NCI-H2107 treated with DMSO at 0.1 percent for 48 hours (cell line): ENCODE measurements at regions not wholly inside any gene's neighbourhood (a gene's known extent, or its start where the extent isn't known, plus 50 kb on each side); places are given as distances from the start of the nearest gene placed in this dataset.

Source experiments
- DNase-seq: peaks from one replicate; lab custom pipeline; 2025; ENCODE audit not compliant: unreplicated experiment; lab: John Stamatoyannopoulos, UW

DNA sequence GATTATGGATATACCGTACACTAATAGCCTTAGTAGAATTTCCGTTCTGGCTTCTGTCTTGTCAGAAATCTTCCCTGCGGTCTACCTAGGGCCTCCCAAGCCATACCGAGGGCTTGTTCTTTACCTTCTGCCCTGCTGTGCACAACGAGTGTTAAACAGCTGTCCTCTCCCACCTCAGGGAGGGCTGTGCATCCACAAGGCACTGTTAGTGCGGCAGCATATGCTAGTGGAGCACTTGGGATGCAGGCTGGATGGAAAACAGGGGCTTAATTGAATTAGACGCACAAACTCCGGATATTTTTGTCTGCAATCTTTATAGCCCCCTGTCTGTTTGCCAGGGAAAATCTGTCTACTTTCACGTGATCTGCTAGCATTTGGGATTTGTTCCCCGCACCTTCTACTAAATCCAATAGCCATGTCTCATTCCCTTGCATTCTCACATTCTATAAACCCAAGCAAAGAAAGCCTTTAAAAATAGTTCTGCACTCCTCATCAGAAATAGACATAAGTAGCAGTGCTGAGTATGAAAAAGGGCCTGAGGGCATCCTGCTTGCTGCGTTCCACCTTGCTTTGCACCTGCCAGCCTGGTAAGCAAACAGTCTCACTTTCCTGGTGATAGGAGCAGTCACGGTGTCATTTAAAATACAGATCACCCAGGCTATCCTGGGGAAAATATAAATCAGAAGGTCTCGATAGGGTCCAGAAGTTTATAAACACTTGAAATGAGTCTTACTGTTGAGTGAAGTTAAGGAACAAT is 382.6 kb downstream of the RASEF start:
- no peak for DNase-seq

DNA sequence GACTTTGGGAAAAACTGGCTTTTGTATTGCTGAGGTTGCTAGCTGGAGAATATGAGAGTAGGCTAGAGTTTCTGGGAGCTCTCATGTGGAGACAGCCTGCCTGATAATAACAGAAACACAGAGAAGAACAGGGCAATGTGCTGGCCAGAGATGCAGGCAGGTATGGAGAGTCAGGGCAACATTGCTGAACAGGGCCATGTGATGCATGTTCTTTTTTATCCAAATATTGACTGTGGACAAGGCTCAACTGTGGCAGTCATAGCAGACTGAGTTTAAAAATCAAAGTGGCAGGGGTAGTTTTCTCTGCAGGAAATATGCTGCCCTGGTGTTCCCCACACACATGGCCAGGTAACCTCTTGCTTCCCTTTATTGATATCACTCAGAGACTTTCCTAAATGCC is 381.1 kb downstream of the RASEF start:
- DNase-seq: no peak

DNA sequence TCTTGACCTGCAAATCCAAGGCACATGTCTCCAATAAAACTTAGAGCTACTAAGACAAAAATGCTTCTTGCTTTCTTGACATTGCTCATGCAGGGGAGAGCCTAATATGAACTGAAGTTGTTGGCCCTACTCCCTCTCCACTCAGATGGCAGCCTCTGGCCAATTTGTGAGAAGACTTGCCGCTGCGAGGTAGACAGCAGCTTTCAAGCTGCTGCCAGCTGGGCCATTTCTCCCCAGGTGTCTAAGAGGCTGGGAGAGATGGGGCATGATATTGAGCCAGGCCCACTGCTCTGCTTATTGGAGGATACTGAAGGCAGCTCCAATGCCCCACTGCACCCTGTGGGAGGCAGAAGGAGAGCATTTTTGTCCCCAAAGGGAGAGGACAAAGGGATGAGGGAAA is 380.5 kb downstream of the RASEF start:
- DNase-seq: no peak

DNA sequence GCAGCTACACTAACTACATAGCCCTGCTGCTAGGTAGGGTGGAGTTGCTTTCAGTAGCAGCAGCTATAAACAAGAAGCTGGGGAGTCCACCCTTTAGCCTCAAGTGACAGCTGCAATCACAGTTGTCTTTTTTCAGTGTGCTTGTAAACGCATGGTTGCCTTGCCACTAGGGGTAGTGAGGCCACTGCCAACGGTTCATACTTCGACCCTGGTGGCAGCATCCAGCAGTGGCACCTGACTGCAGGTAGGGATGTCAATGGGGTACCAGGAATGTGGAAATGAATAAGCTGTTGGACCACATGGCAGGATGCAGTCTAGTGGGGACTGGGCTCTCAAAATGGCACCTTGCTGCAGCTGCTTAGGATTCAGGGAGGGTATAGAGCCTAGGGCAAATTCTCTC is 367.2 kb downstream of the RASEF start:
- DNase-seq: no peak

DNA sequence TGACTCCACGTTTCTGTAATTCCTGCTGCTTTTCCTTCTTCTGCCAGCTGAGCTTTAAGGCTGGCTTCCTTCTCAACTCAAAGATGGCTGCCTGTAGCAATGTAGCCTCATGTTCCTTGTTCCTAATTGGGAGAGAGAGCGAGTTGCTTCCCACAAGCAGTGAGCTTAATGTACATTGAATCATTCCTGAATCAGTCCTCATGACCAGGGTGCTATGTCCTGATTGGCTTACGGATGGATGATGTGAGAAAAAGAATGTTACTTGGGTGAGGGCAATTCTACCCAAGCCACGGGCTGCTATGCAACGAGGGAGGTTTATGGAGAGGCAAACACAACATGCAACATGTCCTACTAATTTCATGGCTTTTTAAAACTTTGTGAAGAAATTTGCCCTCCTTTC is 356.2 kb downstream of the RASEF start:
- no peak for DNase-seq

DNA sequence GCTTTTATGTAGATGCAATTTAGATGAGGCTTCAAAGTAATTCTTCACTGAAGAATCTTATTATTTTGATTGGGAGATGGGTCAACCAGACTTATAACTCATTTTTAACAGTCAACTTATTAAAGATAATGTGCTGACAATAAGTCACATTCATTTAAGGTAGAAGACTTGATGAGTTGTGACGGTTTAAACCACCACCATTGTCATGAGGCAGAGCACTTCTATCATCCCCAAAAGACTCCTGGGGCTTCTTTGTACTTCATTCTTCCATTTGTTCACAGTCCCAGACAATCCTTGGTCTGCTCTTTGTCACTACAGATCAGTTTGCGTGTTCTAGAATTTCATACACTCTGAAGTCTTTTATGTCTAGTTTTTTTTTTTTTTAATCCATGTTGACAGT is 346.1 kb downstream of the RASEF start:
- no peak for DNase-seq

DNA sequence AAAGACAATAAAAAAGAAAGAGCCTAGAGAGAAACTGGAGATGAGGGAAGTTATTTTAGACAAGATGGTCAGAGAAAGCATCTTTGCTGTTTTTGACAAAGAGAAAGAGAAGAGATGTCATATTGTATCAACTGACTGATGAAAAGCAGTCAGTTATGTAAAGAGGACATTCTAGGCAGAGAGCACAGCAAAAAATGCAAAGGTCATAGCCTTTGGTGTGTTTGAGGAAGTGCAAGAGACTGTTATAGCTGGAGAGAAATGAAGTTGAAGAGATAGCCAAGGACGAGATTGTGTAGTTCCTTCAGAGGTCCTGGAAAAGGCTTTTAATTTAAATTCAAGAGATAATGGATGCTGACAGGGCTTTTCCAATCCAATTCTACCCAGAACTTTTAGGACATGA is 342.4 kb downstream of the RASEF start:
- DNase-seq: no peak

DNA sequence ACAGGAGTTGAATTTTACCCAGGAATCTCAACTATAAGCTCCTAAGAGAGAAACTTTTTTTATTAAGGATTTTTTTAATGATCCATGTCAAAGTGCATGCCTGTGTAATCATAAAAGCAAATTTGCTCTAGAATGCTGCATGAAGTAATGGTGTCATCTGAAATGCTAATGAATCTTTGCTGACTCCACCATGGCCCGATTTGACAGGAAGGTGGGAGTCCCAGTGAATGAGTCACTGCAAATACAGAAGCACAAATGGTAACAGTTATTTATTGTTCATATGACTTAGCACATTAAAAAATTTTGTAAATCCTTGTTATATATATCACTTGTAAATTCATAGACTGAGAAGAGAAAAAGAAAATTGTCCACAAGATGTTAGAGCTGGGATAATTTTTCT is 341.3 kb downstream of the RASEF start:
- no peak for DNase-seq

DNA sequence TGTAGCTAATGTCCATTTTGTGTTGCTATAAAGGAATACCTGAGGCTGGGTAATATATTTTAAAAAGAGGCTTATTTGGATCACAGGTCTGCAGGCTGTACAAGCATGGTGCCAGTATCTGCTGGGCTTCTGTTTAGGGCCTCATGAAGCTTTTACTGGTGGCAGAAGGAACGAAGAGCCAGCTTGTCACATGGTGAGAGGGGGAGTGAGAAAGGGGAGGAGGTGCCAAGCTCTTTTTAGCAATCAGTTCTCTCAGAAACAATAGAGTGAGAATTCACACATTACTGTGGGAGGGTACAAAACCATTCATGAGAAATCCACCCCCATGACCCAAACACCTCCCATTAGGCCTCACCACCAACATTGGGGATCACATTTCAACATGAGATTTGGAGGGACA is 340.9 kb downstream of the RASEF start:
- no peak for DNase-seq

DNA sequence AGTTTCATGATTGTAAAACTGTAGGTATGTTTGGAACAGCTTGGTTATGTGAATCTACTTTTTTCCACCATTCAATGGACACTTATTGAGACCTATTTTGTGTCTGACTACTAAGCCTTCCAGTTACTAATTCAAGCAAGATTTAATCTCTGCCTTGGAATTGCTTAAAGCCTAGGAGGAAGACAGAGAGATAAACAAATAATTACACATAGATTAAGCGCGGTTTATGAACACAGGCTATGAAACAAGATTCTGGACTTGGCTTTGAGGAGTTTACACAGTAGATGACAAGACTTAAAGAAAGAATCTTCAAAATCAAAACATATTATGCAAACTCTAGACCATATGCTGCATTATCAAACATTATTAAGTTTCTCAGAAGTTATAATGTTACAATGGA is 340.4 kb downstream of the RASEF start:
- DNase-seq: no peak

DNA sequence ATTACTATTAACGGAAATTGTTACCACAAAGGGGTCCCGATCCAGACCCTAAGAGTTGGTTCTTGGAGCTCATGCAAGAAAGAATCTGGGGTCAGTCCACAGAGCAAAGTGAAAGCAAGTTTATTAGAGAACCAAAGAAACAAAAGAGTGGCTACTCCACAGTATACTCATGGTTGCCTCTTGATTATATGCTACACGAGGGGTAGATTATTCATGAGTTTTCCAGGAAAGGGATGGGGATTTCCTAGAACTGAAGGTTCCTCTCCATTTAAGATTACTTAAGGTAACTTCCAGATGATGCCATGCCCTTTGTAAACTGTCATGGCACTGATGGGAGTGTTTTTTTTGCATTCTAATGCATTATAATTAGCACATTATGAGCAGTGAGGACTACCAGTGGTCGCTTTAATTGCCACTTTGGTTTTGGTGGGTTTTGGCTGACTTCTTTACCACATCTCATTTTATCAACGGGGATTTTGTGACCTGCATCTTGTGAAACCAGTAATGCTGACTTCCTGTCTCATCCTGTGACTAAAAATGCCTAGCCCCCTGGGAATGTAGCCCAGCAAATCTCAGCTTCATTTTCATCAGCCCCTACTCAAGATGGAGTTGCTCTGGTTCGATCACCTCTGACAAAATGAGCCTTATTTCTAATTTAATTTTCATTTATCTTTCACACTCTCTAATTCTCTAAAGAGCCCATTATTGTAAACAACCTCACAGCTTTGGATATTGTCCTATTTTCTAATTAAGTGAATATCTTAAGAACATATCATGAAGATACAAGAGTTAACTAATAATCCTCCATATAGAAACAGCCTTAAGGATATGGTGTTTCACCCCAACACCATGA is 336.3 kb downstream of the RASEF start:
- no peak for DNase-seq

DNA sequence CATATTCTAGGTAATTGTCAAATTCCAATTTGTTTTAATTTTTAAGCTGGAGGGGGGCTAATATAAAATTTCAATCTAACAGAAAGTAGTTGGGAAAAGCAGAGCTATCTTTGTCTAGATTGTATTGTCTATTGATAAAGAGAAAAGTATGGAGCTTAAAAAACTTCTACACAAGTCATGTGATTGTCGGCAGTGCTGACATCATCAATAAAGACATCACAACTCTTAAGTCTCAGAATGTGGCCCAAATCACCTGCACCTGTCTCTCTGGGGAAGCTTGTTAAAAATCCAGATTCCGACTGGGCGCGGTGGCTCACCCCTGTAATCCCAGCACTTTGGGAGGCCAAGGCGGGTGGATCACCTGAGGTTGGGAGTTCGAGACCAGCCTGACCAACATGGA is 333.8 kb downstream of the RASEF start:
- DNase-seq: no peak

DNA sequence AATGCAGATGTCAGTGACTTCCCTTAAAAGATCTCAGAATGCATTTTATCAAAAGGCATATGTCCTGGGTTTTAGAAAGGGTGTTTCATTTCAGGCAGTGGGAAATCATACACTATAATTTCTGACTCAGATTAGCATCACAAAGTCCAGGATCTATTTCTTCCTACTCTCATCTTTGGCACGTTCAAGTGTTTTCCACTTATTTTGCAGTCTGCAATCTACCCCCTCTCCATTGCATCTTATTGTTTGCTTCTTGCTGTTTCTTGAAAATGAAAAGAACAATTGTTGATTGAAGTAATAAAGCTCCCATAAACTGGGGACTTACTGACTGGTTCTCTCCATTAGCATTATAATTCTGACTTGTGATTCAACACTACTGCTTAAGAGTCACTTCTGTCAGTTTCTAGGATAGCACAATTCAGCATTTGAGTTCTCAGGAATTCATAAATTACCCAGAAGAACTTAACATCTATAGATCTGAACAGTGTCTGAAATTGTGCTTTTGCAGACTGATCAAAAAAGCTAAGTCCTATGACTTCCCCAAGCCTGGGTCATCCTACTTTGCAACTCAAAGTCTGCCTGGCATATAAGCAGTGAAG is 332.9 kb downstream of the RASEF start:
- DNase-seq: no peak

DNA sequence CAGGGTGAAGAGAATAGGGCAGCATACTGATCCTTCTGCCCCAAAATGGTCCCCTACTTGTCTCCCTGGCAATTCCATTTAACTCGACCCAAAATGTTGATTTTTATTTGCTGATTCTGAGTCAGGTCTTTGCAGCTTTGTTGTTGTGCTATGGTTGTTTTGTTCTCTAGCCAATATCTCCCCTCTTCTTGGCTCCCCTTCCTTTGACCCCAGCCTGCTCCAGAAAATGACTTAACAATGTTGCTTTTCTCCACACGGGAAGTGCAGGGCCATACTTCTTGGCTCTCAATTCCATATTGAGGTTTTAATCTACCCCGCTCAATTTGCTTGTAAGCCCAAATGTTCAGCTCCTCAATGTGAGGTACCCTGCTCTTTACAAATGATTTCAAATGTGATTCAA is 330.0 kb downstream of the RASEF start:
- DNase-seq: no peak

DNA sequence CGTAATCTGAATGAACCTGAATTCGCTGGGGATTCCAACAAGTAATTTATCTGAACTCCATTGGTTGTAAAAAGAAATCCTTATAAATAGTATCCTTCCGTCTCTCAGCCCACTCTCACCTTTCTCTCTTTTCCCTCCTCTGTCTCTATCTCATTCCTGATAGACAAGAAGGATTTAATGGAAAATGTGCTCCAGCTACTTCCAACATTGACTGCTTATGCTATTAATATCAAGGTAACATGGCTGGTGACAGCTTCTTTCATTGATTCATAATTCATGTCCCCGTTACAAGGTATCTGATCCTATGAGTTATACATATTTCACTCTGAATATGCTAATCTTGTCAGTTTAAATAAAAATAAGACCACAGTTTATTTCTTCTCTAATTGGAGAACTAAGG is 326.8 kb downstream of the RASEF start:
- DNase-seq: no peak

DNA sequence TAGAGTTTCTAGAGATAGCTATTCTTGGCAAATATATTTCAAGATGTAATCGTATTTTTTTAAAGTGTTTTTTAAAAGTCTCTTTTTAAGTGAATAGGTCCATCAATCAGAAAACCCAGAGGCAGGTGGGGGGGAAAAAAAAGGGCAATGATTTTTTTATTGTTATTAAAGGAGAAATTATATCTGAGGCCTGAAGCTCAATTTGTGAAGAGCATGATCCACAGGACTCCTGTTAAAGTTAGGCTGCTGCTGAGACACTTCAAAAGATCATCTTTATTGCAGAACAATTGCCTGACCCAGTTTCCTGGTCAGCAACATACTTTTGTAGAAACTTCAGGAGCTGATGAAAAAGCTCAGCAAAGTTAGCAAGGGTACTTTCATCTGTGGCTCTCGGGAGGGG is 326.2 kb downstream of the RASEF start:
- no peak for DNase-seq

DNA sequence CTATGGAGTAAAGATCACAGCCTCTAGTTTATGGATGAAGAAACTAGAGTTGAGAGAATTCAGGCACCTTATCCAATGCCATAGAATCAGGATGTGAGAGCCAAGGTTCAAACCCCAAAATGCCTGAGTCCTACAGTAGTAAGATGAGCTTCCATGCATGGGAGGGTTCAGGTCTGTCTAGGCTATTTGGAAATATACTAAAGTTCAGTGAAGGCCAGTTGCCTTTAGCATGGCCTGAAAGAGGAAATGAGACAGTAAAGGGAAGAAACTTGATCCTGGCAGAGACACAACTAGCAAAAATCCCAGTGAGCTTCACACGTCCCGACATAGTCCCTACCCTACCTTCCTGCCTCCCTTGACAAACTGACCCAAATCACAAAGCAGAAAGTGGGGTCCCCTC is 317.0 kb downstream of the RASEF start:
- DNase-seq: no peak

DNA sequence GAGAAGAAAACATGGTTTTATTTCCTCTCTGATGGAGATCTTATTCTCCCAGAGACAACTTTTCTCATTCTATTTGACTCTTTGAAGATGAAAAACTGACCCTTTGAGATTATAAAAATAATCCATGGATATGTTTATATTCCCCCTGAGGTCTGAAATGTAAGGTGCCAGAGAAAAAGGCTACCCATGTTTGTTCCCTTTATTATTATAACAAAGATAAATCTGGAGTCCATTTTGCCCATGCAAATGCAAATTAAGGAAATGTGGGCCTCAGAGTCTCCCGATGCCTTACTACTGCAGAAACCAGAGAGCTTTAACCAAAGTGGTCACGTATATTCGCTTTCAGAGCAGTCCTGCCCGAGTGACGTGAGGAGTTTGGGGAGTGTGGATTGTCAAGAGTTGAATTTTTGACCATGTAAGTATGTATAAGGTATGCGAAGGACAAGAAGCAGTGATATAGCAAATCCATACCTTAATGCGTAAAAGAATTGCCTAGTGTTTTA is 312.5 kb downstream of the RASEF start:
- DNase-seq: no peak

DNA sequence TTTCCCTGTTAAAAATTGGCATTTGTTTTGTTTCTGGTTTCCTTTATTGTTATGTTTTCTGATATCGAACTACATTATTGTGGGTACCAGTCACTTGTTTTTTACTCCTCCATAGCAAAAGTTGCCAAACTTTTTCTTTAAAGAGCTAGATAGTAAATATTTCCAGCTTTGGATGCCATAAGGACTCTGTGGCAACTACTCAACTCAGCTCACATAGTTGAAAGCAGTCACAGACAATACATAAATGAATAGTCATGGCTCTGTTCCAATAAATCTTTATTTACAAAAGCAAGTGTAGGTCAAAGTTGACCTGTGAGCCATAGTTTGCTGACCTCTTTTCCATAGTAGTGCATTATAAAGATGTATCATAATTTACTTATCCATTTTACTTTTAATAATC is 305.0 kb downstream of the RASEF start:
- no peak for DNase-seq

DNA sequence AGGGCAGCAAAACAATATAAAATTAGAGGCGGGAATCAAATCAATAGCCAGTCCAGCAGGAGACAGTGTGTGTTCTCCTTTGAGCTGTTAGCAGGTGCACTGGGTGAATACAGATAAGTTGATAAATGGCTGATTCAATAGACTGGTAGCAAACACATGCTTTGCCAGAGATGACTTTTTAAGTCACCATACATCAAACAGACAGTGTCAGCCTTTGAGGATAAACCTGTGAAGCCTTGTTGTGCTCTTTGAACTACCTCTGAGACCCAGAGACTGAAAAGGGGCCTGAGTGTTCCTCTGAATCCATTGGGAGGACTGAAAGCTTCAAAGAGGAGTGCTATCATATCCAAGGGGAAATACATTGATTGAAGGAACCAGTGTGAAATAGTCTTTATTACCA is 301.9 kb downstream of the RASEF start:
- DNase-seq: no peak

DNA sequence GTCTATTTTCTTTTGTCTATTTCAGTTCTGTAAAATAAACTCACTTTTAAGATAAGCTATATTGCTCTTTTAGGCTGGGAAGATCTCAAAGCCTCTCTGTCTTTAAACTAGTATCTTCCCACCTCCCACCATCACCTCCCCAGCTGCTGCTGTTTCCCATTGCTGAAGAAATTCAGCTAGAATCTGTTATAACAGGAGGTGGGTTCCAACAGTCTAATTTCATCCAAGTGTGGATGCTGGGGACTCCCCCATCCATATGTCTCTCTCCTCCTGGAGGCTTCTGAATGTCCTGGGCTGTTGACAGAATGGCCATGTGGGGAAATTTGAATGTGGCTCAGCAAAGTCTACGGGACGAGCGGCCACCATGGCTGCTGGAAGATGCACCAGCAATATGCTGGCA is 301.0 kb downstream of the RASEF start:
- no peak for DNase-seq

DNA sequence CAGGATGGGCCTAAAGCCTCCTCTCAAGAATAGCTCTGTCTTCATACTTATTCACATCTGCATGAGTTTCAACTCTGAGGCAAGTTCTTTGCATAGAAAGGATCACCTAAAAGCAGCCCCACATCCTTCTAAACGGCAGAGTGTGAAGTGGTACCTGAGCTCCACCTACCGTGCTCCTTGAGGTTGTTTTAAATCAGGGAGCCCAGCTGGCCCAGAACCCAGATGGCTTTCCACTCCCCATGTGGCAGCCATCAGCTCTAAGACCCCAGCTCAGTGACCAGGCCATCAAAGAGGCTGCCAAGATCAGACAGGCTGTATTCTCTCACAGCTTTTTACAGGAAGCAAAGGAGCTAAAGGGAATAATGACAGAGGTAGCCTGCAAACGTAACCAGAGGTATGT is 299.3 kb downstream of the RASEF start:
- no peak for DNase-seq
